ENCODE measurements at regions not wholly inside any gene's neighbourhood (a gene's known extent, or its start where the extent isn't known, plus 50 kb on each side); places are given as distances from the start of the nearest gene placed in this dataset.
"Not testable (repeated sequence)": the region's sequence is repeated elsewhere in the genome, so short reads cannot be mapped to it uniquely, and the experiment has no call there.

GRCh38 chr1:117314951-117315350 is 52.3 kb upstream of the MAN1A2 start:
- not testable (repeated sequence) for DNase-seq

- DNase-seq, result no peak
Measured at GRCh38 chr1:117313555-117313954, 53.7 kb upstream of the MAN1A2 start.

- DNase-seq, result peak; percentile 60
Measured at GRCh38 chr1:117312453-117313138, 54.7 kb upstream of the MAN1A2 start.

- no peak for DNase-seq
Measured at GRCh38 chr1:117308311-117308916, 58.8 kb upstream of the MAN1A2 start.

- no peak for DNase-seq
Measured at GRCh38 chr1:117301901-117302300, 65.3 kb upstream of the MAN1A2 start.

- not testable (repeated sequence) for DNase-seq
Measured at GRCh38 chr1:117300183-117300582, 67.1 kb upstream of the MAN1A2 start.

GRCh38 chr1:117295001-117295400 is 72.2 kb upstream of the MAN1A2 start:
- no peak for DNase-seq

DNA sequence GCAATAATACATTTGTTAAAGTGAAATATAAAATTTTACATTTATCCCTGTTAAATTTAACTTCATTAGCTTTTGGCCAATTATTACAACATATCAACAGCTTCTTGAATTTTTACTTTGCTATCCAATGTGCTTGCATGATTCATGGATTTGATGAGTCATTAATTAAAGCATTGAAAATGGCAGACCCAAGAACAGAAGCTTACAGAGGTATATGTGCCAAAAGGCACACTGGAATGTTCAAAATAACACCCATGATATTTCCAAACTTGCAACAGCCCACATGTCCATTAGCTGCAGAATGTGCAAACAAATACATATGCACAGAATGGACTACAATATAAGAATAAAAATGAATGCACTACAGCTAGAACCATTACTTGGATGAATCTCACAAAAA is 76.4 kb upstream of the MAN1A2 start:
- no peak for DNase-seq

DNA sequence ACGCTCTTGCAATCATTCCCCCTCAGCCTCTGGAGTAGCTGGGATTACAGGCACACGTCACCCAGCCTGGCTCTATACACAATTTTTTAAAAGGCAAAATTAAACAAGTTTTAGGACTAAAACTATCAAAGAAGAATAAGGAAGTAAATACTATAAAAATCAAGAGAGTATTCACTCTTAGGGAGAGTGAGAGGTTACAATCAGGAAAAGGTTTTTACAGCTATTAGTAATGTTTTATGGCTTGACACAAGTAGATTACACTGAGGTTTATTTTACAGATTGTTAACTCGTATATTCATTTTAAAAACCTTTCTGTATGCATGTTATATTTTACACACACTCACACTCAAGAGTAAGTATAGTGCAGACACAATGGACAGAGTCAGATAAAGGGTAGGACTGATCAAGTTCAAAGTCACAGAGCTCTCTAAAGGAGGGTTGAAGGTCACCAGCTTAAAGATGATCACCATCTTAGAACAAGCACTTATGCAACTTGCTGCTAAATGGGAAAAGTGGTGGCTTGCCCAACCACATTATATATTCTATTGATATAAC is 77.9 kb upstream of the MAN1A2 start:
- DNase-seq, result no peak

DNA sequence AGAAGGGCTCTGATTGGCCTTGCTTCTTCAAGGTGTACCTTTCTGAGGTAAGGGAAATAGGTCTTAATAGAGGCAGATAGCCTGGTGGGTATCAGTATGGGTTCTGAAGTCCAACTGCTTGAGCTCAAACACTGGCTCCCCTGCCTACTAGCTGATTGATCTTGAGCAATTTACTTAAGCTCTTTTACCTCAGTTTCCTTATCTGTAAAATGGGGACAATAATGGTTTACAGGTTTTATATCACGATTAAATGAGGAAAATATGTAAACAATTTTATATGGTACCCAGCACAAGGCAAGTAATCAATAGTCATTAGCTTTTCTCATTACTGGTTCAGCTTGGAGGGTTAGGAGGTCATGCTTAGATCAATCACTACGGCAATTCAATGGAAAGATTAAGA is 75.8 kb upstream of the VTCN1 start:
- no peak for DNase-seq

- no peak for DNase-seq
Measured at GRCh38 chr1:117286145-117286544, 75.4 kb upstream of the VTCN1 start.

GRCh38 chr1:117284399-117285215 is 73.9 kb upstream of the VTCN1 start:
- DNase-seq, result no peak

DNA sequence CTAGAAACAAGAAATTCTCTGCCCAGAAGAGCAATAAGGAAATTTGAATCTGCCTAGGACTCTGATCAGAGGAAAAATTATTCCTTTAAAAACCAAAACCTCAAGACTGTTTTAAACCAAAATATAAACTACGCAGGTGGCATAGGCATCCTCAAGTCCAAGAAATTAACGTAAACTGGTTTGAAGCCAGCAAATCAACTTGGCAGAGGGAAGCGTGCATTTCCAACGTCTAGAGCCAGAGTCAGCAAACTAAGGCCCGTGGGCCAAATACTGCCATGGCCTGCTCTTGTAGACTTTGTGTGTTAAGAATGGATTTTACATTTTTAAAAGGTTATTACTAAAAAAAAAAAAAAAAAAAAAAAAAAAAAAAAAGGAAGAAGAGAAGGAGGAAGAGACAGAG is 67.8 kb upstream of the VTCN1 start:
- DNase-seq, result no peak

- DNase-seq, result no peak
Measured at GRCh38 chr1:117275055-117275454, 64.3 kb upstream of the VTCN1 start.

- no peak for DNase-seq
Measured at GRCh38 chr1:117271959-117272358, 61.2 kb upstream of the VTCN1 start.

- DNase-seq, result no peak
Measured at GRCh38 chr1:117271129-117271528, 60.4 kb upstream of the VTCN1 start.

GRCh38 chr1:117270679-117271078 is 60.0 kb upstream of the VTCN1 start:
- DNase-seq, result no peak

- DNase-seq, result no peak
Measured at GRCh38 chr1:117268535-117269455, 58.1 kb upstream of the VTCN1 start.

- no peak for DNase-seq
Measured at GRCh38 chr1:117267232-117267774, 56.6 kb upstream of the VTCN1 start.

GRCh38 chr1:117262976-117263375 is 52.2 kb upstream of the VTCN1 start:
- no peak for DNase-seq

DNA sequence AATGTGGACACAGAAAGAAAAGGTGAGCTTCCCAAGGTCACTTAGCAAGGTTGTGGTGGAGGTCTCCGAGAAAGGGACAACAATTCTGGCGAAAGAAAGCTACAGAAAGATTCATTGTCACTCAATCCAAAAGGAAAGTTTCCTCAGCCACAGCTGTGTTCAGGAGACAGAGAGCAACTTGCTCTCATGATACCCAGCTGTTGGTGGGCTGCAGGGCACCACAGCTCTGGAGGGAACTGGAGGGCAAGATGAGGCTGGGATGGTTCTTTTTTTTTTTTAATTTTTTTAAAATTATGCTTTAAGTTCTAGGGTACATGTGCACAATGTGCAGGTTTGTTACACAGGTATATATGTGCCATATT is 50.7 kb upstream of the VTCN1 start:
- no peak for DNase-seq

DNA sequence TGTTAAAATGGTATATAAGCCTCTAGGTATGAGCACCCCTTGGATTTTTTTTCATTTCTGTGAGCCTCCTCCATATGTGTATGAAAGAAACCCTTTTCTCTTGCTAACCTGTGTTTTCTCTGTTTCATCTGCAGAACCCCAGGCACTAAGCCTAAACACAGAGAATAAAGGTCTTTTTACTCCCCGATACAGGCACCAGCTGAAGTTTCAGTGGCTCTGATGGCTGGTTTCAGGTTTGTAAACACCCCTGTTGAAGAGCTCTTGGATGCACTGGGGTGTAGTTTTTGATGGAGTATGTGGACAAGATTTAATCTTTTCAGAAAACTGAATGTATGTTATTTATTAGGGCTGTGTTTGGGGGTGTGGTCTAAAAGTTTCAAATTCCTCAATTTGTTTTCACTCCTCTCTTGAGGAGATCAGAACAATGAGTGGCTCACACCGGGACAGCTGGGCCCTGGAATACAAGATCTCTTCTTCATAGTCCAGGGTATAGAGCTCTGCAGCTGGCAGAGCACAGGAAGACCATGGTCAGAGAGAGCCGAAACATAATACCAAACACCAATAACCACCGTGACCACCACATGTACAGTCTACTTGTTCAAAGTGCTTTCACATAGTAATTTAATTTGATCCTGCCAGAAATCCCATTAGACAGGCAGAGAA is 50.2 kb upstream of the VTCN1 start:
- DNase-seq, result no peak

Data from CD4-positive, alpha-beta T cell treated with Interleukin-17A for 1 hour (primary cell).